Mucosa of rectum (tissue), 2 donors: ENCODE measurements at regions not wholly inside any gene's neighbourhood (a gene's known extent, or its start where the extent isn't known, plus 50 kb on each side); places are given as distances from the start of the nearest gene placed in this dataset.

Experiments
- H3K27ac ChIP-seq, 2 donors: one replicate each; pipeline ENCODE4 v1.7.0; 2013; ENCODE audit warnings: inconsistent platforms in 2 of 2, low read depth in 2 of 2, low read length in 2 of 2
- H3K27me3 ChIP-seq, 2 donors: one replicate each; pipeline ENCODE4 v1.7.0; 2013; ENCODE audit warnings: low read length in 2 of 2; ENCODE audit not compliant: control insufficient read depth in 2 of 2, insufficient read depth in 2 of 2
- H3K36me3 ChIP-seq, 2 donors: one replicate each; pipeline ENCODE4 v1.7.0; 2013; ENCODE audit warnings: low read length in 2 of 2; ENCODE audit not compliant: control insufficient read depth in 2 of 2, insufficient read depth in 2 of 2
- H3K4me1 ChIP-seq, 2 donors: one replicate each; pipeline ENCODE4 v1.7.0; 2013; ENCODE audit warnings: low read length in 2 of 2, mild to moderate bottlenecking in 1 of 2; ENCODE audit not compliant: control insufficient read depth in 2 of 2, insufficient read depth in 2 of 2
- H3K4me3 ChIP-seq, 2 donors: one replicate each; pipeline ENCODE4 v1.7.0; 2013; ENCODE audit warnings: low read length in 2 of 2
- H3K9ac ChIP-seq, 2 donors: one replicate each; pipeline ENCODE4 v1.7.0; 2013; ENCODE audit warnings: low read length in 2 of 2, low read depth in 1 of 2, mild to moderate bottlenecking in 1 of 2
- H3K9me3 ChIP-seq, 2 donors: one replicate each; pipeline ENCODE4 v1.7.0; 2013; ENCODE audit warnings: low read length in 2 of 2; ENCODE audit not compliant: control insufficient read depth in 2 of 2
- donor health status: healthy.
- donor health status: Normal muscosa, but diverticular disease.

DNA sequence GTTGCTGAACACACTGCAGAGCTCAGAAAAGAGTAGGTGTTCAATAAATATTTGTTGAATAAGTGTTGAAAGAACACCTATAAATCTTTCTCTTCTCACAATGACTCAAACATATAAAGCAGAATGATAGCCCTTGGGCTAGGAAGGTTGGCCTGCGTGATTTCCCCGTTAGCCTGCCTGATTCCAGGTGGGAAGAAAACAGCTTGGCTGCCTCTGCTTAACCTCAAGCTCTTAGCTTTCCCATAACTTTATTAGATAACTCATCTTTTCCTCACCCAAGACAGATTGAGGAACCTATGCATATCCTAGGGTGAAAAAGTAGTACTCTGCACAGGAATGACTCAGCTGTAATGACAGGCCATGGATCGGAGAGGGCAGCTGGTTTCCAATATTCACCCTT is 300.3 kb upstream of the ID4 start:
- Histone ChIP-seq H3K27ac (no peak overlapping the region), H3K9me3 (no peaks in the 10 kb centered on the region), H3K36me3 (no peaks in the 10 kb centered on the region), H3K4me1 (no peaks in the 10 kb centered on the region), H3K9ac (no peak overlapping the region), H3K4me3 (no peak overlapping the region), H3K27me3 (no peaks in the 10 kb centered on the region)

- Histone ChIP-seq H3K36me3 (no peaks in the 10 kb centered on the region), H3K4me3 (no peak overlapping the region), H3K27ac (no peak overlapping the region)
Observed at GRCh38 chr6:19538096-19538495, 299.1 kb upstream of the ID4 start.

GRCh38 chr6:19547507-19547906 is 289.7 kb upstream of the ID4 start:
- H3K36me3 ChIP-seq = no peaks in the 10 kb centered on the region
- no peaks in the 10 kb centered on the region for H3K4me1 ChIP-seq
- H3K9me3 ChIP-seq = no peaks in the 10 kb centered on the region
- no peak overlapping the region for H3K9ac ChIP-seq
- H3K27ac ChIP-seq = no peak overlapping the region
- H3K27me3 ChIP-seq = no peaks in the 10 kb centered on the region
- no peak overlapping the region for H3K4me3 ChIP-seq

More at GRCh38 chr6:19538096-19538495, 299.1 kb upstream of the ID4 start:
- Histone ChIP-seq H3K4me1 (no peaks in the 10 kb centered on the region), H3K9ac (no peak overlapping the region), H3K9me3 (no peaks in the 10 kb centered on the region), H3K27me3 (no peaks in the 10 kb centered on the region)

DNA sequence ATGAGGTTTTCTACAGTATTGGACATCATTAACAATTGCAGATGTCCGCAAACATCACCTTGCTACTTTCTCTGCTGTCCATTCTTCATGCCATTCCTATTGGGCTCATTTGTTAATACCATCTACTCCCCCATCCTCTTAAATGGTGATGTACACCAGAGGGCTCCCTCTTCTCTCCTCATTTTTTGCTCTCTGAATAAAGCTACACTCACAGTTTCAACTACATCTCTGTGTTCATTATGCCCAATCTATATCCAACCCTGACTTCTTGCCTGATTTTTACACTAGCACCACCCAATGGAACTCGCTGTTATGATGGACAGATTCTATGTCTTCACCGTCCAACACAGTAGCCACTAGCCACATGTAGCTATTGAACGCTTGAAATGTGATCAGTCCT is 288.1 kb upstream of the ID4 start:
- H3K4me1 ChIP-seq = no peaks in the 10 kb centered on the region
- no peaks in the 10 kb centered on the region for H3K9me3 ChIP-seq
- no peaks in the 10 kb centered on the region for H3K36me3 ChIP-seq
- H3K27me3 ChIP-seq = no peaks in the 10 kb centered on the region
- H3K9ac ChIP-seq = no peak overlapping the region
- no peak overlapping the region for H3K27ac ChIP-seq
- H3K4me3 ChIP-seq = no peak overlapping the region

- no peaks in the 10 kb centered on the region for H3K27me3 ChIP-seq
- H3K4me1 ChIP-seq = no peaks in the 10 kb centered on the region
- H3K36me3 ChIP-seq = no peaks in the 10 kb centered on the region
- no peak overlapping the region for H3K9ac ChIP-seq
- no peaks in the 10 kb centered on the region for H3K9me3 ChIP-seq
- no peak overlapping the region for H3K27ac ChIP-seq
- H3K4me3 ChIP-seq = no peak overlapping the region
Observed at GRCh38 chr6:19550380-19550779, 286.8 kb upstream of the ID4 start.

GRCh38 chr6:19551611-19552010 is 285.6 kb upstream of the ID4 start:
- Histone ChIP-seq H3K36me3 (no peaks in the 10 kb centered on the region), H3K4me3 (no peak overlapping the region), H3K9me3 (no peaks in the 10 kb centered on the region), H3K9ac (no peak overlapping the region), H3K27ac (no peak overlapping the region), H3K4me1 (no peaks in the 10 kb centered on the region), H3K27me3 (no peaks in the 10 kb centered on the region)

GRCh38 chr6:19552076-19552475 is 285.1 kb upstream of the ID4 start:
- H3K27me3 ChIP-seq = no peaks in the 10 kb centered on the region
- H3K4me1 ChIP-seq = no peaks in the 10 kb centered on the region
- no peak overlapping the region for H3K4me3 ChIP-seq
- no peak overlapping the region for H3K9ac ChIP-seq
- no peaks in the 10 kb centered on the region for H3K9me3 ChIP-seq
- no peaks in the 10 kb centered on the region for H3K36me3 ChIP-seq
- H3K27ac ChIP-seq = no peak overlapping the region

- H3K9me3 ChIP-seq = no peaks in the 10 kb centered on the region
- H3K9ac ChIP-seq = no peak overlapping the region
- no peak overlapping the region for H3K27ac ChIP-seq
- H3K27me3 ChIP-seq = no peaks in the 10 kb centered on the region
- no peak overlapping the region for H3K4me3 ChIP-seq
- H3K36me3 ChIP-seq = no peaks in the 10 kb centered on the region
- H3K4me1 ChIP-seq = no peaks in the 10 kb centered on the region
Observed at GRCh38 chr6:19552588-19552987, 284.6 kb upstream of the ID4 start.

GRCh38 chr6:19554356-19555225 is 282.6 kb upstream of the ID4 start:
- Histone ChIP-seq H3K27me3 (no peaks in the 10 kb centered on the region), H3K9ac (no peak overlapping the region), H3K27ac (no peak overlapping the region), H3K9me3 (no peaks in the 10 kb centered on the region), H3K36me3 (no peaks in the 10 kb centered on the region), H3K4me3 (no peak overlapping the region), H3K4me1 (no peaks in the 10 kb centered on the region)

GRCh38 chr6:19557191-19557590 is 280.0 kb upstream of the ID4 start:
- no peaks in the 10 kb centered on the region for H3K9me3 ChIP-seq
- no peak overlapping the region for H3K9ac ChIP-seq
- no peaks in the 10 kb centered on the region for H3K27me3 ChIP-seq
- no peaks in the 10 kb centered on the region for H3K36me3 ChIP-seq
- no peak overlapping the region for H3K4me3 ChIP-seq
- no peak overlapping the region for H3K27ac ChIP-seq
- H3K4me1 ChIP-seq = no peaks in the 10 kb centered on the region
